IMR-90 (cell line): ENCODE measurements at regions not wholly inside any gene's neighbourhood (a gene's known extent, or its start where the extent isn't known, plus 50 kb on each side); places are given as distances from the start of the nearest gene placed in this dataset.

Experiments used
- CEBPB ChIP-seq: IDR thresholded peaks from 2 replicates; pipeline ENCODE4 v1.6.1; 2012; ENCODE audit warnings: low read depth, low read length, improper control_type of control experiment
- CTCF ChIP-seq: conservative IDR thresholded peaks from 2 replicates; pipeline ENCODE4 v1.5.1; 2012; ENCODE audit warnings: mild to moderate bottlenecking, low read depth, low read length, improper control_type of control experiment
- ELK1 ChIP-seq: fragments of 150-350 bp; IDR thresholded peaks from 2 replicates; pipeline ENCODE4 v1.6.1; 2016; ENCODE audit warnings: low read depth, mild to moderate bottlenecking, low read length, moderate library complexity, borderline replicate concordance
- FOS ChIP-seq: fragments of 150-350 bp; IDR thresholded peaks from 2 replicates; pipeline ENCODE4 v1.6.1; 2016; ENCODE audit warnings: low read depth, low read length
- POLR2A ChIP-seq: IDR thresholded peaks from 2 replicates; pipeline ENCODE4 v1.6.1; 2012; ENCODE audit warnings: mild to moderate bottlenecking, low read depth, low read length
- RFX5 ChIP-seq: IDR thresholded peaks from 2 replicates; pipeline ENCODE4 v1.8.0; 2012; ENCODE audit warnings: low read depth, mild to moderate bottlenecking, low read length, moderate library complexity
- USF2 ChIP-seq: fragments of 150-350 bp; IDR thresholded peaks from 2 replicates; pipeline ENCODE4 v1.6.1; 2017; ENCODE audit warnings: mild to moderate bottlenecking, antibody characterized with exemption, low read length, low read depth

GRCh38 chr3:181330257-181330656, 340.7 kb upstream of the DNAJC19 start:
- no peak for TF ChIP-seq ELK1
- no peak for TF ChIP-seq CTCF
- no peak for TF ChIP-seq FOS
- no peak for TF ChIP-seq POLR2A
- TF ChIP-seq CEBPB: no peak
- TF ChIP-seq USF2: no peak
- TF ChIP-seq RFX5: no peak
